DOHH2 (cell line): ENCODE measurements at regions not wholly inside any gene's neighbourhood (a gene's known extent, or its start where the extent isn't known, plus 50 kb on each side); places are given as distances from the start of the nearest gene placed in this dataset.

Experiments used
- H3F3A ChIP-seq: fragments of 200-600 bp; sonication (generic), shearing (Covaris generic); 2 replicates; pipeline ENCODE4 v1.6.0; 2016; ENCODE audit warnings: antibody characterized with exemption, mild to moderate bottlenecking; ENCODE audit not compliant: control insufficient read depth, insufficient read depth
- H3K27ac ChIP-seq: fragments of 200-600 bp; sonication (generic); 2 replicates; pipeline ENCODE4 v1.5.1; 2014; ENCODE audit warnings: low read depth, mild to moderate bottlenecking, low read length, moderate library complexity
- H3K27me3 ChIP-seq: fragments of 200-600 bp; sonication (generic); 2 replicates; pipeline ENCODE4 v1.6.1; 2014; ENCODE audit warnings: mild to moderate bottlenecking, low read length, mixed read lengths; ENCODE audit not compliant: control insufficient read depth
- H3K36me3 ChIP-seq: fragments of 200-600 bp; sonication (generic); 2 replicates; pipeline ENCODE4 v1.6.1; 2014; ENCODE audit warnings: mild to moderate bottlenecking, low read length, moderate library complexity, mixed read lengths; ENCODE audit not compliant: control insufficient read depth
- H3K4me1 ChIP-seq: fragments of 200-600 bp; sonication (generic); 2 replicates; pipeline ENCODE4 v1.6.1; 2014; ENCODE audit warnings: mild to moderate bottlenecking, low read length, mixed read lengths; ENCODE audit not compliant: control insufficient read depth
- H3K4me2 ChIP-seq: fragments of 200-600 bp; sonication (generic); 2 replicates; pipeline ENCODE4 v1.6.0; 2014; ENCODE audit warnings: mild to moderate bottlenecking, low read length, moderate library complexity
- H3K4me3 ChIP-seq: fragments of 200-600 bp; sonication (generic); 2 replicates; pipeline ENCODE4 v1.5.1; 2014; ENCODE audit warnings: mild to moderate bottlenecking, low read length, mixed read lengths
- H3K79me2 ChIP-seq: fragments of 200-600 bp; sonication (generic); 2 replicates; pipeline ENCODE4 v1.6.1; 2014; ENCODE audit warnings: mild to moderate bottlenecking, low read length, mixed read lengths; ENCODE audit not compliant: control insufficient read depth
- H3K9me2 ChIP-seq: fragments of 200-600 bp; sonication (generic); replicated peaks from 2 replicates; pipeline ENCODE4 v1.6.1; 2014; ENCODE audit warnings: mild to moderate bottlenecking, low read length, mixed read lengths; ENCODE audit not compliant: control insufficient read depth
- H3K9me3 ChIP-seq: fragments of 200-600 bp; sonication (generic); 2 replicates; pipeline ENCODE4 v1.6.1; 2014; ENCODE audit warnings: antibody characterized with exemption, low read length, mixed read lengths; ENCODE audit not compliant: control insufficient read depth, insufficient read depth
- H4K20me1 ChIP-seq: fragments of 200-600 bp; sonication (generic); 2 replicates; pipeline ENCODE4 v1.6.0; 2014; ENCODE audit warnings: low read depth, mild to moderate bottlenecking, antibody characterized with exemption, low read length, moderate library complexity; ENCODE audit not compliant: control insufficient read depth, insufficient read depth
- CTCF ChIP-seq: fragments of 200-600 bp; sonication (generic); IDR thresholded peaks from one replicate; pipeline ENCODE4 v1.5.1; 2014; ENCODE audit warnings: antibody characterized with exemption, mild to moderate bottlenecking, low read depth, low read length; ENCODE audit not compliant: poor library complexity, severe bottlenecking
- EZH2phosphoT487 ChIP-seq: fragments of 200-600 bp; sonication (generic); IDR thresholded peaks from 2 replicates; pipeline ENCODE4 v1.6.1; 2017; ENCODE audit warnings: borderline replicate concordance, mild to moderate bottlenecking, antibody characterized with exemption, low read length, moderate library complexity, mixed read lengths

- H3K27ac ChIP-seq: no peak overlapping the region
- H3K4me1 ChIP-seq: no peaks in the 10 kb centered on the region
- H3K9me3 ChIP-seq: no peaks in the 10 kb centered on the region
- no peaks in the 10 kb centered on the region for H3K36me3 ChIP-seq
- H4K20me1 ChIP-seq: no peaks in the 10 kb centered on the region
- no peaks in the 10 kb centered on the region for H3K79me2 ChIP-seq
- no peak overlapping the region for H3K4me2 ChIP-seq
- no peaks in the 10 kb centered on the region for H3K27me3 ChIP-seq
- no peak overlapping the region for H3K4me3 ChIP-seq
- no peaks in the 10 kb centered on the region for H3F3A ChIP-seq
- no peaks in the 10 kb centered on the region for H3K9me2 ChIP-seq
- no peak for TF ChIP-seq CTCF
- no peak for TF ChIP-seq EZH2phosphoT487
These were observed 88.6 kb upstream of the SLC35F1 start for GRCh38 chr6:117818449-117818848.

- Histone ChIP-seq H3K9me3 (no peaks in the 10 kb centered on the region), H3K79me2 (no peaks in the 10 kb centered on the region), H4K20me1 (no peaks in the 10 kb centered on the region), H3K4me2 (no peak overlapping the region), H3K27me3 (peaks cover 6% of the 10 kb centered on the region), H3F3A (no peaks in the 10 kb centered on the region), H3K9me2 (no peaks in the 10 kb centered on the region), H3K4me1 (no peaks in the 10 kb centered on the region), H3K4me3 (no peak overlapping the region), H3K36me3 (no peaks in the 10 kb centered on the region), H3K27ac (no peak overlapping the region)
- TF ChIP-seq CTCF (no peak), EZH2phosphoT487 (no peak)
These were observed 77.3 kb upstream of the SLC35F1 start for GRCh38 chr6:117829594-117830319.

- Histone ChIP-seq H3K27ac (no peak overlapping the region), H3K9me2 (no peaks in the 10 kb centered on the region), H3K4me2 (no peak overlapping the region), H3K79me2 (no peaks in the 10 kb centered on the region), H3K4me3 (no peak overlapping the region), H3K4me1 (no peaks in the 10 kb centered on the region), H3K9me3 (no peaks in the 10 kb centered on the region), H4K20me1 (no peaks in the 10 kb centered on the region), H3F3A (no peaks in the 10 kb centered on the region), H3K36me3 (no peaks in the 10 kb centered on the region), H3K27me3 (peaks cover 5% of the 10 kb centered on the region; the same call in 1 of the 2 replicates)
- no peak for TF ChIP-seq EZH2phosphoT487
- no peak for TF ChIP-seq CTCF
These were observed 69.8 kb upstream of the SLC35F1 start for GRCh38 chr6:117837261-117837660.
